ENCODE measurements at regions not wholly inside any gene's neighbourhood (a gene's known extent, or its start where the extent isn't known, plus 50 kb on each side); places are given as distances from the start of the nearest gene placed in this dataset.
"Not testable (repeated sequence)": the region's sequence is repeated elsewhere in the genome, so short reads cannot be mapped to it uniquely, and the experiment has no call there.

DNA sequence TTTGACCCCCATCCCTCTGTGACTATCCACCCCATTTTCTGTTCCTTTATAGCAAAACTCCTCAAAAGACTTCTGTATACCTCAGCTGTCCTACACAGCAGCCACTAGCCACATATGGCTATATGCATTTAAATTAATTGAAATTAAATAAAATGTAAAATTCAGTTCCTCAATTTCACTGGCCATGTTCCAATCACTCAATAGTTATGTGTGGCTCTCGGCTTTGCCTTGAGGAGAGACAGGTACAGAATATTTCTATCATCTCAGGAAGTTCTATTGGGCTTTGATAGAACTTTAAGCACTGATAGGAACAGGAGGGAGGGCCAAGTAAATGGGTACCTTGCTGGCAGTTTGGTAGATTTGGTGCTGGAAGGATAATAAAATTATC, 280.3 kb upstream of the AMIGO2 start:
- TF ChIP-seq, protein P1, sequence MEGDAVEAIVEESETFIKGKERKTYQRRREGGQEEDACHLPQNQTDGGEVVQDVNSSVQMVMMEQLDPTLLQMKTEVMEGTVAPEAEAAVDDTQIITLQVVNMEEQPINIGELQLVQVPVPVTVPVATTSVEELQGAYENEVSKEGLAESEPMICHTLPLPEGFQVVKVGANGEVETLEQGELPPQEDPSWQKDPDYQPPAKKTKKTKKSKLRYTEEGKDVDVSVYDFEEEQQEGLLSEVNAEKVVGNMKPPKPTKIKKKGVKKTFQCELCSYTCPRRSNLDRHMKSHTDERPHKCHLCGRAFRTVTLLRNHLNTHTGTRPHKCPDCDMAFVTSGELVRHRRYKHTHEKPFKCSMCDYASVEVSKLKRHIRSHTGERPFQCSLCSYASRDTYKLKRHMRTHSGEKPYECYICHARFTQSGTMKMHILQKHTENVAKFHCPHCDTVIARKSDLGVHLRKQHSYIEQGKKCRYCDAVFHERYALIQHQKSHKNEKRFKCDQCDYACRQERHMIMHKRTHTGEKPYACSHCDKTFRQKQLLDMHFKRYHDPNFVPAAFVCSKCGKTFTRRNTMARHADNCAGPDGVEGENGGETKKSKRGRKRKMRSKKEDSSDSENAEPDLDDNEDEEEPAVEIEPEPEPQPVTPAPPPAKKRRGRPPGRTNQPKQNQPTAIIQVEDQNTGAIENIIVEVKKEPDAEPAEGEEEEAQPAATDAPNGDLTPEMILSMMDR (IDR thresholded peaks at IDR 0.05) = no peak
- intact Hi-C loops (cut with micrococcal nuclease) = no loop called here

DNA sequence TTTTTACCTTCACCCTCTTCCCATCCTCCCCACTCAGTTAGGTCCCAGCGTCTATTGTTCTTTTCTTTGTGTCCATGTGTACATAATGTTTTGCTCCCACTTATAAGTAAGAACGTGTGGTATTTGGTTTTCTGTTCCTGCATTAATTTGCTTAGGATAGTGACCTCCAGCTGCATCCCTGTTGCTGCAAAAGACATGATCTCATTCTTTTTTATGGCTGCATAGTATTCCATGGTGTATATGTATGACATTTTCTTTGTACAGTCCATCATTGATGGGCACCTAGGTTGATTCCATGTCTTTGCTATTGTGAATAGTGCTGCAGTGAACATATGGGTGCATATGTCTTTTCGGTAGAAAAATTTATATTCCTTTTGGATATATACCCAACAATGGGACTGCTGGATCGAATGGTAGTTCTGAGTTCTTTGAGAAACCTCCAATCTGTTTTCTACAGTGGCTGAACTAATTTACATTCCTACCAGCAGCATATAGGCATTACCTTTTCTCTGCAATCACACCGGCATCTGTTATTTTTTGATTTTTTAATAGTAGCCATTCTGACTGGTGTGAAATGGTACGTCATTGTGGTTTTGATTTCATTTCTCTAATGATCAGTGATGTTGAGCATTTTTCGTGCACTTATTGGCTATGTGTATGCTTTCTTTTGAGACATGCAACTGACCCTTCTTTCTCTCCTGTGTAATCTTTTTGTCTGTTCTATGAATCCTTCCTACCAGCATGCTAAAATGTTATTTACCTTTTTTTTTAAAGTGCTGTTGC, 279.7 kb upstream of the AMIGO2 start:
- intact Hi-C loops (cut with micrococcal nuclease) = loop anchor here (5.0 kb wide), 1 partner anchor 142 kb away; no protein-coding TSS in a partner anchor
- H3K4me3 Mint-ChIP-seq = no peak overlapping the region
- peak overlapping the region; percentile 99 for H3K27ac Mint-ChIP-seq
- ChIA-PET POLR2A (interaction anchor here (0.9 to 2.0 kb wide), 2 partner anchors 21 to 149 kb away, joined by 3 to 4 read pairs; no protein-coding TSS in a partner anchor), CTCF (interaction anchor here (2.5 kb wide), 1 partner anchor 38 kb away, joined by 8 read pairs; no protein-coding TSS in a partner anchor)
- TF ChIP-seq, protein P1 (IDR thresholded peaks at IDR 0.05) = no peak
- H3K9me3 Mint-ChIP-seq = peaks cover 11% of the 10 kb centered on the region
- H3K4me1 Mint-ChIP-seq (ENCODE audit: low read depth) = peaks cover 71% of the 10 kb centered on the region
- DNase-seq = no peak
- no peak for ATAC-seq
- no peaks in the 10 kb centered on the region for H3K27me3 Mint-ChIP-seq
- peaks cover 40% of the 10 kb centered on the region for H3K36me3 Mint-ChIP-seq (ENCODE audit: low read depth)

More for the DNA sequence above, 280.3 kb upstream of the AMIGO2 start:
- CTCF ChIA-PET = interaction anchor here (0.6 kb wide), 2 partner anchors 21 to 167 kb away, joined by 3 read pairs; no protein-coding TSS in a partner anchor
- Mint-ChIP-seq H3K9me3 (peaks cover 11% of the 10 kb centered on the region), H3K27ac (peak overlapping the region; percentile 99), H3K4me3 (peak overlapping the region; percentile 71), H3K27me3 (no peaks in the 10 kb centered on the region), H3K4me1 (ENCODE audit: low read depth) (peaks cover 67% of the 10 kb centered on the region), H3K36me3 (ENCODE audit: low read depth) (peaks cover 38% of the 10 kb centered on the region)
- DNase-seq (no peak), ATAC-seq (no peak)
- POLR2A ChIA-PET = interaction anchor here (0.6 to 2.0 kb wide), 6 partner anchors 20 to 149 kb away, joined by 3 to 6 read pairs (median 4); no protein-coding TSS in a partner anchor

DNA sequence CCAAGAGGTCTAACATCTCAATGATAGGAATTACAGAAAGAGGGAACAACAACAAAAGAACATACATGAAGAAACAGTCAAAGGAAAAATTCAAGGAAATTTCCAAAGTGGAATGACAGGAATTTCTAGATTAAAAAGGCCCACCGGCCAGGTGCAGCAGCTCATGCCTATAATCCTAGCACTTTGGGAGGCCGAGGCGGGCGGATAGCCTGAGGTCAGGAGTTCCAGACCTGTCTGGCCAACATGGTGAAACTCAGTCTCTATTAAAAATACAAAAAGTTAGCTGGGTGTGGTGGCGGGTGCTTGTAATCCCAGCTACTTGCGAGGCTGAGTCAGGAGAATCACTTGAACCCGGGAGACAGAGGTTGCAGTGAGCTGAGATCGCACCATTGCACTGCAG, 277.2 kb upstream of the AMIGO2 start:
- Mint-ChIP-seq H3K9me3 (peaks cover 11% of the 10 kb centered on the region), H3K4me3 (peak overlapping the region; percentile 53), H3K36me3 (ENCODE audit: low read depth) (peaks cover 49% of the 10 kb centered on the region), H3K4me1 (ENCODE audit: low read depth) (peaks cover 81% of the 10 kb centered on the region), H3K27ac (peak overlapping the region; percentile 99)
- H3K27me3 Mint-ChIP-seq, ATAC-seq, DNase-seq: not testable (repeated sequence)
- intact Hi-C loops (cut with micrococcal nuclease) = loop anchor here (2.0 to 5.0 kb wide), 2 partner anchors 34 to 140 kb away; no protein-coding TSS in a partner anchor
- POLR2A ChIA-PET = interaction anchor here (1.0 to 3.4 kb wide), 9 partner anchors 10 to 141 kb away, joined by 4 to 20 read pairs (median 6); no protein-coding TSS in a partner anchor
- CTCF ChIA-PET = interaction anchor here (0.9 to 2.5 kb wide), 4 partner anchors 8 to 141 kb away, joined by 3 to 8 read pairs (median 3); no protein-coding TSS in a partner anchor

DNA sequence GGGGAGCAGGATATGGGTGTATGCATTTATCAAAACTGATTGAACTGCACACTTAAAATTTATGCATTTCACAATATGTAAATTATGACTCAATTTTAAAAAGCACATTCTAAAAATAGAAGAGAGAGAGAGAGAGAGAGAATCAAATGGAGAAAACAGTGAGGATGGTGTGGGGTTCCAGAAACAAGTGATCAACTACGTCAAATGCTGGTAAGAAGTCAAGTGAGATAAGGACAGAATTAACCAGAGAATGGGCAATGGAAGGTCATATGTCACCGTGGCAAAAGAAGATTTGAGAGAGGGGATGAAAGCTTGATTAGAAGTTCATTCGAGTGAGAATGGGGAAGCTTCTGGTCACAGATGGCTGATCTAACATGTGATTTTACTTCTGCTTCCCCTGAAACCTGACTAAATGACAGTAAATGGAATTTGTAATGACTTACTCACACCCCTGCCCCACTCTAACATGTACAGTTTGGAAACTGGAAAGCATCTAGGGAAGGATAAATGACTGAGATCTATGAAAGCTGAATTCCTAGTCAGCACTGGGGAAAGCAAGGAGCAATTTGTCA, 276.5 kb upstream of the AMIGO2 start:
- Mint-ChIP-seq H3K27me3 (no peaks in the 10 kb centered on the region), H3K9me3 (peaks cover 11% of the 10 kb centered on the region), H3K4me1 (ENCODE audit: low read depth) (peaks cover 80% of the 10 kb centered on the region), H3K36me3 (ENCODE audit: low read depth) (peaks cover 54% of the 10 kb centered on the region), H3K27ac (peak overlapping the region; percentile 99), H3K4me3 (peak overlapping the region; percentile 53)
- intact Hi-C loops (cut with micrococcal nuclease) = loop anchor here (2.0 to 5.0 kb wide), 2 partner anchors 35 to 139 kb away; no protein-coding TSS in a partner anchor
- TF ChIP-seq, protein P1 (IDR thresholded peaks at IDR 0.05) = no peak
- CTCF ChIA-PET = interaction anchor here (1.0 kb wide), 2 partner anchors 9 to 39 kb away, joined by 3 to 5 read pairs; no protein-coding TSS in a partner anchor
- POLR2A ChIA-PET = interaction anchor here (0.6 to 3.4 kb wide), 12 partner anchors 9 to 149 kb away, joined by 3 to 20 read pairs (median 6); no protein-coding TSS in a partner anchor
- ATAC-seq = peak; percentile 67
- DNase-seq = peak; percentile 56

DNA sequence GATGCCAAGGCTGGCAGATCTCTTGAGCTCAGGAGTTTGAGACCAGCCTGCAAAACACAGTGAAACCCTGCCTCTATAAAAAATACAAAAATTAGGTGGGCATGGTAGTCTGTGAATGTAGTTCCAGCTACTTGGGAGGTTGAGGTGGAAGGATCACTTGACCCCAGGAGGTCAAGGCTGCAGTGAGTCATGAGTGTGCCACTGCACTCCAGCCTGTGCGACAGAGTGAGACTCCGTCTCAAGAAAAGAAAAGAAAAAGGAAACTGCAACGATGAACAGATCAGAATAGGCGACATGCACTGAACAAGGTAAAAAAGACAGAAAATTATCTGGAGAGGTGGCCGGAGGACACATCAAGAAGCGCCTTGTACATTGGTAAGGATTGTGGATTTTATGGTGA, 273.7 kb upstream of the AMIGO2 start:
- TF ChIP-seq, protein P1 (IDR thresholded peaks at IDR 0.05) = no peak
- ATAC-seq (no peak), DNase-seq (peak; percentile 16)
- intact Hi-C loops (cut with micrococcal nuclease) = loop anchor here (5.0 kb wide), 1 partner anchor 46 kb away; no protein-coding TSS in a partner anchor
- H3K4me1 Mint-ChIP-seq (ENCODE audit: low read depth) = peaks cover 84% of the 10 kb centered on the region
- H3K36me3 Mint-ChIP-seq (ENCODE audit: low read depth) = peaks cover 46% of the 10 kb centered on the region
- POLR2A ChIA-PET = interaction anchor here (1.1 to 1.8 kb wide), 2 partner anchors 11 to 137 kb away, joined by 4 to 7 read pairs; no protein-coding TSS in a partner anchor
- H3K9me3 Mint-ChIP-seq = peaks cover 3% of the 10 kb centered on the region
- H3K27me3 Mint-ChIP-seq = no peaks in the 10 kb centered on the region
- H3K27ac Mint-ChIP-seq = peak overlapping the region; percentile 96
- peak overlapping the region; percentile 75 for H3K4me3 Mint-ChIP-seq
- CTCF ChIA-PET = interaction anchor here (1.1 to 1.3 kb wide), 4 partner anchors 42 to 47 kb away, joined by 3 to 6 read pairs (median 4); no protein-coding TSS in a partner anchor

Measured in activated CD8-positive, alpha-beta T cell treated with anti-CD3 and anti-CD28 coated beads for 36 hours (primary cell).